ENCODE measurements at regions not wholly inside any gene's neighbourhood (a gene's known extent, or its start where the extent isn't known, plus 50 kb on each side); places are given as distances from the start of the nearest gene placed in this dataset.

DNA sequence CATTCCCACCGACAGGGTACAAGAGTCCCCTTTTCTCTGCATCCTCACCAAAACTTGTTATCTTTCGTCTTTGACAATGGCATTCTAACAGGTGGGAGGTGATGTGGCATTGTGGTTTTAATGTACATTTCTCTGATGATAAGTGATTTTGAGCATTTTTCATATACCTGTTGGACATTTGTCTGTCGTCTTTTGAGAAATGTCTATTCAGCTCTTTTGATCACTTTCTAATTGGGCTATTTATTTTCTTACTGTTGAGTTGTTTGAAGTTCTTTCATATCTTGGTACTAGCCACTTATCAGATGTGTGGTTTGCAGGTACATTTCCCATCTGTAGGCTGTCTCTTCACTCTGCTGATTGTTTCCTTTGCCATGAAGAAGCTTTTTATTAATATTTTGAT, 219.0 kb upstream of the SOX1 start:
- Histone ChIP-seq H3K27me3 (ENCODE audit: insufficient read depth in 3 of 3, low read length in 2 of 3) (peaks cover 0 to 17% (median 4%) of the 10 kb centered on the region in 3 donors), H3K36me3 (ENCODE audit: insufficient read depth in 1 of 2, low read depth in 1 of 2) (no peaks in the 10 kb centered on the region), H3K9me3 (peaks cover 3% of the 10 kb centered on the region), H3K27ac (no peak overlapping the region), H3K4me3 (no peak overlapping the region), H3K4me1 (no peaks in the 10 kb centered on the region)
- intact Hi-C loops (cut with DNase I), result no loop called here
- ATAC-seq (no peak), DNase-seq (no peak)
- WGBS, 3 donors, result 91 to 94% (median 93%) methylated on average over 3 of the region's 3 CpGs
- TF ChIP-seq, protein P1, sequence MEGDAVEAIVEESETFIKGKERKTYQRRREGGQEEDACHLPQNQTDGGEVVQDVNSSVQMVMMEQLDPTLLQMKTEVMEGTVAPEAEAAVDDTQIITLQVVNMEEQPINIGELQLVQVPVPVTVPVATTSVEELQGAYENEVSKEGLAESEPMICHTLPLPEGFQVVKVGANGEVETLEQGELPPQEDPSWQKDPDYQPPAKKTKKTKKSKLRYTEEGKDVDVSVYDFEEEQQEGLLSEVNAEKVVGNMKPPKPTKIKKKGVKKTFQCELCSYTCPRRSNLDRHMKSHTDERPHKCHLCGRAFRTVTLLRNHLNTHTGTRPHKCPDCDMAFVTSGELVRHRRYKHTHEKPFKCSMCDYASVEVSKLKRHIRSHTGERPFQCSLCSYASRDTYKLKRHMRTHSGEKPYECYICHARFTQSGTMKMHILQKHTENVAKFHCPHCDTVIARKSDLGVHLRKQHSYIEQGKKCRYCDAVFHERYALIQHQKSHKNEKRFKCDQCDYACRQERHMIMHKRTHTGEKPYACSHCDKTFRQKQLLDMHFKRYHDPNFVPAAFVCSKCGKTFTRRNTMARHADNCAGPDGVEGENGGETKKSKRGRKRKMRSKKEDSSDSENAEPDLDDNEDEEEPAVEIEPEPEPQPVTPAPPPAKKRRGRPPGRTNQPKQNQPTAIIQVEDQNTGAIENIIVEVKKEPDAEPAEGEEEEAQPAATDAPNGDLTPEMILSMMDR (IDR thresholded peaks at IDR 0.05), result no peak

DNA sequence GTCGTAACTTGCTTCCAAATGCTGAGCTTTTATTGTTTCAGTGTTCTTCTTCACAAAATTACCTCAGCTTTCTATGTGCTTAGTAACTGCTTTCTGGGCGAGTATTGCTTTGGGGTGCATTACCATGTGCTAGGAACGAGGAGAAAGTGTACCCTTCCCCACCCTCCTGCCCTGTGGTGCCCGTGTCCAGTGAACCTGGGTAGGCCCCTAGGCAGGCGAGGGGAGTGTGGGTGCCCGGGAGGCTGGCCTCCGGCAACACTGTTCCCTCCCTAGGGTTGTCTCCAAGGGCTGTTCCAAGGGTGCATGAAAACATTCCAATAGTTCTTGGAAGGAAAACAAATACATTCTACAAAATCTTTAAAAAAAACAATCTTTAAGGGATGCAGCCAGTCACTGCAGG, 216.5 kb upstream of the SOX1 start:
- H3K27ac ChIP-seq, result no peak overlapping the region
- TF ChIP-seq, protein P1 (IDR thresholded peaks at IDR 0.05), result no peak
- DNase-seq (no peak), ATAC-seq (no peak)
- intact Hi-C loops (cut with DNase I), result no loop called here
- H3K4me1 ChIP-seq, result no peaks in the 10 kb centered on the region
- WGBS, 3 donors, result 73 to 78% (median 77%) methylated on average over 7 of the region's 7 CpGs
- no peak overlapping the region for H3K4me3 ChIP-seq
- peaks cover 0 to 17% (median 4%) of the 10 kb centered on the region in 3 donors for H3K27me3 ChIP-seq (ENCODE audit: insufficient read depth in 3 of 3, low read length in 2 of 3)
- no peaks in the 10 kb centered on the region for H3K36me3 ChIP-seq (ENCODE audit: insufficient read depth in 1 of 2, low read depth in 1 of 2)
- peaks cover 3% of the 10 kb centered on the region for H3K9me3 ChIP-seq

DNA sequence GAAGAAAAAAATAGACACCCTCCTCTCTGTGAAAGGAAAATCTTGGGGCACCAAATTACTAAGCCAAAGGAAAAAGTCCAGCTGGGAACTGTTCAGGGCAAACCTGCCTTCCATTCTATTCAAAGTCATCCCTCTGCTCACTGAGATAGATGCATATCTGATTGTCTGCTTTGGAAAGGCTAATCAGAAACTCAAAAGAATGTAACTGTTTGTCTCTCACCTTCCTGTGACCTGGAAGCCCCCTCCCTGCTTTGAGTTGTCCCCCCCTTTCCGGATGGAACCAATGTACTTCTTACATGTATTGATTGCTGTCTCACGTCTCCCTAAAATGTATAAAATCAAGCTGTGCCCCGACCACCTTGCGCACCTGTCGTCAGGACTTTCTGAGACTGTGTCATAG, 216.0 kb upstream of the SOX1 start:
- H3K4me1 ChIP-seq, result no peaks in the 10 kb centered on the region
- intact Hi-C loops (cut with DNase I), result no loop called here
- no peak for ATAC-seq
- WGBS, 3 donors, result 66 to 75% (median 71%) methylated on average over 5 of the region's 5 CpGs
- H3K4me3 ChIP-seq, result no peak overlapping the region
- TF ChIP-seq, protein P1 (IDR thresholded peaks at IDR 0.05), result no peak
- no peaks in the 10 kb centered on the region for H3K36me3 ChIP-seq (ENCODE audit: insufficient read depth in 1 of 2, low read depth in 1 of 2)
- H3K9me3 ChIP-seq, result peaks cover 3% of the 10 kb centered on the region
- no peak for DNase-seq
- no peak overlapping the region for H3K27ac ChIP-seq
- H3K27me3 ChIP-seq (ENCODE audit: insufficient read depth in 3 of 3, low read length in 2 of 3), result peaks cover 0 to 17% (median 4%) of the 10 kb centered on the region in 3 donors

DNA sequence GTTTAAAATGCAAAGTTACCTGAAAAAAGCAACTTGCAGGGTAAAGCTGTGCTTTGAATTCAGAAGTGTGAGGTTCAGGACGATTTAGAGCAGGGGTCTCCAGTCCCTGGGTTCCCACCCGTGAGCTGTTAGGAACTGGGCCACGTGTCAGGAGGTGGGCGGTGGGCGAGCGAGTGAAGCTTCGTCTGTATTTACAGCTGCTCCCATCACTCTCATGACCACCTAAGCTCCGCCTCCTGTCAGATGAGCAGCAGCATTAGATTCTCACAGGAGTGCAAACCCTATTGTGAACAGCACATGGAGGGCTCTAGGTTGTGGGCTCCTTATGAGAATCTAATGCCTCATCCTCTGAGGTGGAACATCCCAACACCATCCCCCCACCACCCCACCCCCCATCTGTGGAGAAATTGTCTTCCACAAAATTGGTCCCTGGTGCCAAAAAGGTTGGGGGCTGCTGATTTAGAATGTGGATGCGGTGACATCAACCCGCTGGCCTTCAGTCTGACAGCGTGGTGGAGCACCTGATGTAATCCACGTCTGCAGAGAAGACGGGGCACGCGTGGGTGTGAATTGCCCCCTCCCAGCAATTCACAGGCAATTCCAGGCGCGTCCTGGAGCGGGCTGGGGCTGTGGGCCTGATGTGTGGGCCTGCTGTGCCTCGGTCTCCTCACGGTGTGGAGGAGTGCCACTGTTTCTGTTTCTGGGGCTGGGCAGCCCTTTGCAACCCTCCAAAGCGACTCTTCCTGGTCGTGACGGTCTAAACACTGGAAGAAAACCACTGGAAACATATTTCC, 214.0 kb upstream of the SOX1 start:
- Histone ChIP-seq H3K9me3 (peaks cover 3% of the 10 kb centered on the region), H3K4me3 (no peak overlapping the region), H3K27ac (no peak overlapping the region), H3K36me3 (ENCODE audit: insufficient read depth in 1 of 2, low read depth in 1 of 2) (no peaks in the 10 kb centered on the region), H3K27me3 (ENCODE audit: insufficient read depth in 3 of 3, low read length in 2 of 3) (peaks cover 0 to 7% (median 0%) of the 10 kb centered on the region in 3 donors), H3K4me1 (no peaks in the 10 kb centered on the region)
- WGBS, 3 donors, result 50 to 54% (median 51%) methylated on average over 23 of the region's 23 CpGs
- no peak for ATAC-seq
- no peak for DNase-seq
- TF ChIP-seq, protein P1 (IDR thresholded peaks at IDR 0.05), result no peak
- intact Hi-C loops (cut with DNase I), result no loop called here

DNA sequence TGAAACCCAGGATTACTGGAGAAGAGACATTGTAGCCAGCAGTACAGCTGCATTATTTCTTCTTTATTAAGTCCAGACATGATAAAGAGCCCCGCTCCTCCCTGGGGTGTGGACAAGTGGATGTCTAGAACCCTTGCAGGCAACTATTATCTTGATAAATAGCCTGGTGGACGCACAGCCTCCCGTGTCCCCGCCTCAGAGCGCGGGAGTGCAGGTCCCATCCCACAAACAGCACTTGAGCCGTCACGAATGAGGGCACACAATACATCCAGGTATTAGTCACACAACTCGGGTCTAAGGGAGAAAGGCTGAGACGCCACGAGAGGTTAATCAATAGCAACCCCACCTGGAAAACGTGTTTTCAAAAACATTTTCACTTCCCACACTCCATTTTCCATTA, 213.2 kb upstream of the SOX1 start:
- TF ChIP-seq, protein P1 (IDR thresholded peaks at IDR 0.05), result no peak
- Histone ChIP-seq H3K9me3 (no peaks in the 10 kb centered on the region), H3K27me3 (ENCODE audit: insufficient read depth in 3 of 3, low read length in 2 of 3) (peaks cover 0 to 7% (median 0%) of the 10 kb centered on the region in 3 donors), H3K4me1 (no peaks in the 10 kb centered on the region), H3K36me3 (ENCODE audit: insufficient read depth in 1 of 2, low read depth in 1 of 2) (no peaks in the 10 kb centered on the region), H3K27ac (no peak overlapping the region), H3K4me3 (no peak overlapping the region)
- DNase-seq (no peak), ATAC-seq (no peak)
- intact Hi-C loops (cut with DNase I), result no loop called here
- WGBS, 3 donors, result 56 to 60% (median 59%) methylated on average over 12 of the region's 12 CpGs
